Caco-2 (cell line): ENCODE measurements at regions not wholly inside any gene's neighbourhood (a gene's known extent, or its start where the extent isn't known, plus 50 kb on each side); places are given as distances from the start of the nearest gene placed in this dataset.

Source experiments
- BruUV-seq: library from RNA; stranded (reverse); fragments of 400-500 nt; replicated peaks from 2 replicates; lab custom pipeline; 2021; lab: Mats Ljungman, UMichigan
- CTCF ChIA-PET: fragments of 300-600 bp; sonication (Branson Sonifier 250); formaldehyde crosslinking; loops from one replicate; lab custom pipeline; 2022; ENCODE audit warnings: antibody characterized with exemption; lab: Charles Lee
- POLR2A ChIA-PET: fragments of 300-600 bp; sonication (Branson Sonifier 250); formaldehyde crosslinking; loops from one replicate; lab custom pipeline; 2022; ENCODE audit warnings: antibody characterized with exemption; lab: Charles Lee
- DNase-seq, 2 experiments: peaks; one replicate each; pipeline versions ENCODE4 v3.0.0 to v3.0.0-alpha.2; 2020 to 2022
- H3K27me3 ChIP-seq: replicated peaks from 2 replicates; pipeline ENCODE4 v1.6.0; 2011; ENCODE audit warnings: low read length; ENCODE audit not compliant: control insufficient read depth, insufficient read depth
- H3K36me3 ChIP-seq: 2 replicates; pipeline ENCODE4 v1.5.1; 2011; ENCODE audit warnings: low read length; ENCODE audit not compliant: control insufficient read depth, insufficient read depth
- H3K4me1 ChIP-seq: fragments of 250-450 bp; sonication (Bioruptor Pico); 2 replicates; pipeline ENCODE4 v1.5.1; 2020; ENCODE audit warnings: mild to moderate bottlenecking
- H3K4me3 ChIP-seq: 2 replicates; pipeline ENCODE4 v1.5.1; 2011; ENCODE audit warnings: low read depth, mild to moderate bottlenecking, control low read depth, low read length
- H3K9me3 ChIP-seq: fragments of 250-450 bp; sonication (Bioruptor Pico); 2 replicates; pipeline ENCODE4 v1.5.1; 2020; ENCODE audit warnings: mild to moderate bottlenecking, moderate library complexity
- H3K27ac Mint-ChIP-seq: one replicate; pipeline ENCODE4 v1.8.0; 2022; ENCODE audit warnings: mixed read lengths; ENCODE audit not compliant: unreplicated experiment
- H3K27me3 Mint-ChIP-seq: one replicate; pipeline ENCODE4 v1.8.0; 2022; ENCODE audit warnings: mixed read lengths; ENCODE audit not compliant: insufficient read depth, unreplicated experiment
- H3K36me3 Mint-ChIP-seq: one replicate; pipeline ENCODE4 v1.8.0; 2022; ENCODE audit warnings: mild to moderate bottlenecking, mixed read lengths; ENCODE audit not compliant: insufficient read depth, unreplicated experiment
- H3K4me1 Mint-ChIP-seq: one replicate; pipeline ENCODE4 v1.8.0; 2022; ENCODE audit warnings: low read depth, mixed read lengths; ENCODE audit not compliant: unreplicated experiment
- H3K4me3 Mint-ChIP-seq: one replicate; pipeline ENCODE4 v1.8.0; 2022; ENCODE audit warnings: mild to moderate bottlenecking, moderate library complexity, mixed read lengths; ENCODE audit not compliant: unreplicated experiment
- H3K9me3 Mint-ChIP-seq: one replicate; pipeline ENCODE4 v1.8.0; 2022; ENCODE audit warnings: mixed read lengths; ENCODE audit not compliant: unreplicated experiment
- intact Hi-C: fragments of 100-400 bp; cut with micrococcal nuclease; formaldehyde crosslinking; loops from one replicate; pipeline ENCODE4 v1.10.0; 2022; ENCODE audit not compliant: unreplicated experiment
- TF ChIP-seq, protein P1 (sequence below), 2 experiments: fragments of 200-600 bp in 1 of 2; IDR thresholded peaks; 1 replicate in 1 of 2; 2 replicates in 1 of 2; pipeline versions ENCODE4 v1.5.1 to v1.8.0; 2011 to 2022; ENCODE audit warnings: antibody characterized with exemption in 1 of 2, control low read depth in 1 of 2, inconsistent platforms in 1 of 2, low read depth in 1 of 2, low read length in 1 of 2, mild to moderate bottlenecking in 1 of 2, moderate library complexity in 1 of 2; ENCODE audit not compliant: insufficient read depth in 1 of 2, severe bottlenecking in 1 of 2, unreplicated experiment in 1 of 2

DNA sequence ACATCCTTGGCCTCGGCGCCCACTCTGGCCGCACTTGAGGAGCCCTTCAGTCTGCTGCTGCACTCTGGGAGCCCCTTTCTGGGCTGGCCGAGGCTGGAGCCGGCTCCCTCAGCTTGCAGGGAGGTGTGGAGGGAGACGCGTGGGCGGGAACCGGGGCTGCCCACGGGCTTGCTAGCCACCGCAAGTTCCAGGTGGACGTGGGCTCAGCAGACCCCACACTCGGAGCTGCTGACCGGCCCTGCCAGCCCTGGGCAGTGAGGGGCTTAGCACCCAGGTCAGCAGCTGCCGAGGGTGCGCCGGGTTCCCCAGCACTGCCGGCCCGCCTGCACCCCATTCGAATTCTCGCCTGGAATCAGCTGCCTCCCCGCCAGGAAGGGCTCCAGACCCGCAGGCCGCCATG lies 1892.3 kb upstream of the PCDH7 start:
- Histone ChIP-seq H3K27me3 (no peaks in the 10 kb centered on the region), H3K4me1 (no peaks in the 10 kb centered on the region), H3K36me3 (no peaks in the 10 kb centered on the region), H3K9me3 (no peaks in the 10 kb centered on the region), H3K4me3 (no peak overlapping the region)
- no peaks in the 10 kb centered on the region for H3K4me1 Mint-ChIP-seq
- H3K36me3 Mint-ChIP-seq = no peaks in the 10 kb centered on the region
- no peaks in the 10 kb centered on the region for H3K27me3 Mint-ChIP-seq
- ChIA-PET POLR2A (no interaction called here), CTCF (no interaction called here)
- no peaks in the 10 kb centered on the region for H3K9me3 Mint-ChIP-seq
- H3K27ac Mint-ChIP-seq = no peak overlapping the region
- TF ChIP-seq, protein P1, sequence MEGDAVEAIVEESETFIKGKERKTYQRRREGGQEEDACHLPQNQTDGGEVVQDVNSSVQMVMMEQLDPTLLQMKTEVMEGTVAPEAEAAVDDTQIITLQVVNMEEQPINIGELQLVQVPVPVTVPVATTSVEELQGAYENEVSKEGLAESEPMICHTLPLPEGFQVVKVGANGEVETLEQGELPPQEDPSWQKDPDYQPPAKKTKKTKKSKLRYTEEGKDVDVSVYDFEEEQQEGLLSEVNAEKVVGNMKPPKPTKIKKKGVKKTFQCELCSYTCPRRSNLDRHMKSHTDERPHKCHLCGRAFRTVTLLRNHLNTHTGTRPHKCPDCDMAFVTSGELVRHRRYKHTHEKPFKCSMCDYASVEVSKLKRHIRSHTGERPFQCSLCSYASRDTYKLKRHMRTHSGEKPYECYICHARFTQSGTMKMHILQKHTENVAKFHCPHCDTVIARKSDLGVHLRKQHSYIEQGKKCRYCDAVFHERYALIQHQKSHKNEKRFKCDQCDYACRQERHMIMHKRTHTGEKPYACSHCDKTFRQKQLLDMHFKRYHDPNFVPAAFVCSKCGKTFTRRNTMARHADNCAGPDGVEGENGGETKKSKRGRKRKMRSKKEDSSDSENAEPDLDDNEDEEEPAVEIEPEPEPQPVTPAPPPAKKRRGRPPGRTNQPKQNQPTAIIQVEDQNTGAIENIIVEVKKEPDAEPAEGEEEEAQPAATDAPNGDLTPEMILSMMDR (IDR thresholded peaks at IDR 0.05; ENCODE audit: insufficient read depth in 1 of 2, low read depth in 1 of 2, low read length in 1 of 2, severe bottlenecking in 1 of 2, unreplicated experiment in 1 of 2) = no peak
- no peak for DNase-seq
- BruUV-seq = no TSS peak
- no peak overlapping the region for H3K4me3 Mint-ChIP-seq
- intact Hi-C loops = no loop called here

DNA sequence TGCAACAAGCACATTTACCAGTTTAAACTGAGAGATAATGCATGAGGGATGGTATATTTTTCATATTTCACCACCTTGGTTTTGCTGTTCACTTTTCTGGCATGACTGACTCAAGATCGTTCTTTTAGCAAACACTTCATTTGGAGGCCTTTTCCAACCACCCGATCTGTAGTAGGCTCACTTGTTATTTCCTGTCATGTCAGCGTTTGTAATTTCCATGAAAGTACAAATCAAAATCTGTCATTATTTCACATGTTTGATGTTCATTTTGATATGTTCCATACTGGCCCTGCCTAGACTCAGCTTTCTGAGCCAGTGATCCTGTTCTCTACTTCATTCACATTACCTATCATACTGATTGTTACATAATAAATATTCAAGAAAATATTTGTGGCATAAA lies 1888.3 kb upstream of the PCDH7 start:
- BruUV-seq = no TSS peak
- Histone ChIP-seq H3K9me3 (no peaks in the 10 kb centered on the region), H3K4me1 (no peaks in the 10 kb centered on the region), H3K36me3 (no peaks in the 10 kb centered on the region), H3K27me3 (no peaks in the 10 kb centered on the region), H3K4me3 (no peak overlapping the region)
- no peak for DNase-seq
- TF ChIP-seq, protein P1 (IDR thresholded peaks at IDR 0.05; ENCODE audit: insufficient read depth in 1 of 2, low read depth in 1 of 2, low read length in 1 of 2, severe bottlenecking in 1 of 2, unreplicated experiment in 1 of 2) = no peak
- Mint-ChIP-seq H3K4me3 (no peak overlapping the region), H3K4me1 (no peaks in the 10 kb centered on the region), H3K9me3 (no peaks in the 10 kb centered on the region), H3K27me3 (no peaks in the 10 kb centered on the region), H3K27ac (no peak overlapping the region), H3K36me3 (no peaks in the 10 kb centered on the region)
- ChIA-PET CTCF (no interaction called here), POLR2A (no interaction called here)
- intact Hi-C loops = no loop called here

DNA sequence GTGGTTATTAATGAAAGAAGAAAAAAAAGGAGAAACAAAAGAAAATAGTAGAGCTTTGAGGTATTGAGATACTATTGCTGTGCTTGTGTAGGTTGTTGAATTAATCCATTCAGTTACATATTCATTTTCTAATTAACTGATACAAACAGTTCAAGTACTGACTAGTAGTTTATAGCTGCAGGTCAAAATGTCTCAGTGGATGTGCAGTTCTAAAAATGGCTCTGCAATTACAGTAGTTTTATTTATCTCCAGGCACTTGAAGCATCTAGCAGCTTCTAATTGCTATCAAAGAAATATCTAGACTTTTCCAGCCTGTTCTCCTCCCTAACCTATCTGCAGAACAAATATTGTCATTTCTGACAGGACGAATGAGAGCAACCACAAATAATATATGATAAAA lies 1887.7 kb upstream of the PCDH7 start:
- no peaks in the 10 kb centered on the region for H3K9me3 ChIP-seq
- no peaks in the 10 kb centered on the region for H3K4me1 ChIP-seq
- no peaks in the 10 kb centered on the region for H3K4me1 Mint-ChIP-seq
- no peak overlapping the region for H3K4me3 ChIP-seq
- no TSS peak for BruUV-seq
- CTCF ChIA-PET = no interaction called here
- no peaks in the 10 kb centered on the region for H3K36me3 ChIP-seq
- H3K27ac Mint-ChIP-seq = no peak overlapping the region
- intact Hi-C loops = no loop called here
- H3K27me3 Mint-ChIP-seq = no peaks in the 10 kb centered on the region
- H3K4me3 Mint-ChIP-seq = no peak overlapping the region
- no peak for DNase-seq
- H3K9me3 Mint-ChIP-seq = no peaks in the 10 kb centered on the region
- TF ChIP-seq, protein P1 (IDR thresholded peaks at IDR 0.05; ENCODE audit: insufficient read depth in 1 of 2, low read depth in 1 of 2, low read length in 1 of 2, severe bottlenecking in 1 of 2, unreplicated experiment in 1 of 2) = no peak
- no peaks in the 10 kb centered on the region for H3K36me3 Mint-ChIP-seq
- no peaks in the 10 kb centered on the region for H3K27me3 ChIP-seq
- POLR2A ChIA-PET = no interaction called here
